ENCODE measurements at regions not wholly inside any gene's neighbourhood (a gene's known extent, or its start where the extent isn't known, plus 50 kb on each side); places are given as distances from the start of the nearest gene placed in this dataset.
"Not testable (repeated sequence)": the region's sequence is repeated elsewhere in the genome, so short reads cannot be mapped to it uniquely, and the experiment has no call there.

- H3K36me3 ChIP-seq (ENCODE audit: insufficient read depth, low read length): no peaks in the 10 kb centered on the region
- no peak overlapping the region for H3K4me3 ChIP-seq (ENCODE audit: low read length, poor library complexity, severe bottlenecking)
- H3K4me2 ChIP-seq (ENCODE audit: low read depth, low read length, poor library complexity, severe bottlenecking): no peak overlapping the region
- H3K79me2 ChIP-seq (ENCODE audit: insufficient read depth, low read length): no peaks in the 10 kb centered on the region
- no peak overlapping the region for H3K9ac ChIP-seq (ENCODE audit: low read depth, low read length, poor library complexity, severe bottlenecking)
- TF ChIP-seq CTCF (conservative IDR thresholded peaks at IDR 0.05; ENCODE audit: low read length) (no peak), EZH2phosphoT487 (IDR thresholded peaks at IDR 0.05; ENCODE audit: borderline replicate concordance) (no peak)
- no peaks in the 10 kb centered on the region for H4K20me1 ChIP-seq (ENCODE audit: insufficient read depth, low read length, poor library complexity, severe bottlenecking)
- no peaks in the 10 kb centered on the region for H3K9me3 ChIP-seq (ENCODE audit: insufficient read depth, low read depth, low read length)
- H3K4me1 ChIP-seq (ENCODE audit: insufficient read depth, low read length, poor library complexity, severe bottlenecking): no peaks in the 10 kb centered on the region
- no peaks in the 10 kb centered on the region for H3K9me2 ChIP-seq (replicated peaks; ENCODE audit: low read depth, low read length)
- H2AFZ ChIP-seq (ENCODE audit: low read length): no peak overlapping the region
- H3K27me3 ChIP-seq (ENCODE audit: insufficient read depth, low read length, poor library complexity, severe bottlenecking): no peaks in the 10 kb centered on the region
- H3F3A ChIP-seq (ENCODE audit: low read depth): no peaks in the 10 kb centered on the region
These were observed 1004.6 kb upstream of the TMEFF2 start for GRCh38 chr2:193199322-193199721.

- Histone ChIP-seq H4K20me1 (ENCODE audit: insufficient read depth, low read length, poor library complexity, severe bottlenecking) (no peaks in the 10 kb centered on the region), H3K9me3 (ENCODE audit: insufficient read depth, low read depth, low read length) (no peaks in the 10 kb centered on the region), H3F3A (ENCODE audit: low read depth) (no peaks in the 10 kb centered on the region), H3K9ac (ENCODE audit: low read depth, low read length, poor library complexity, severe bottlenecking) (no peak overlapping the region), H3K27me3 (ENCODE audit: insufficient read depth, low read length, poor library complexity, severe bottlenecking) (no peaks in the 10 kb centered on the region), H3K9me2 (replicated peaks; ENCODE audit: low read depth, low read length) (no peaks in the 10 kb centered on the region), H3K4me2 (ENCODE audit: low read depth, low read length, poor library complexity, severe bottlenecking) (peak overlapping the region; percentile 45), H3K4me1 (ENCODE audit: insufficient read depth, low read length, poor library complexity, severe bottlenecking) (no peaks in the 10 kb centered on the region), H3K36me3 (ENCODE audit: insufficient read depth, low read length) (no peaks in the 10 kb centered on the region), H2AFZ (ENCODE audit: low read length) (peak overlapping the region; percentile 47), H3K4me3 (ENCODE audit: low read length, poor library complexity, severe bottlenecking) (peak overlapping the region; percentile 54), H3K79me2 (ENCODE audit: insufficient read depth, low read length) (no peaks in the 10 kb centered on the region)
- TF ChIP-seq EZH2phosphoT487 (IDR thresholded peaks at IDR 0.05; ENCODE audit: borderline replicate concordance) (no peak), CTCF (conservative IDR thresholded peaks at IDR 0.05; ENCODE audit: low read length) (no peak)
These were observed 993.1 kb upstream of the TMEFF2 start for GRCh38 chr2:193187816-193188215.

- not testable (repeated sequence) for H3K4me1 ChIP-seq (ENCODE audit: insufficient read depth, low read length, poor library complexity, severe bottlenecking); H3F3A ChIP-seq (ENCODE audit: low read depth); H2AFZ ChIP-seq (ENCODE audit: low read length); H3K9me2 ChIP-seq (replicated peaks; ENCODE audit: low read depth, low read length); H3K27me3 ChIP-seq (ENCODE audit: insufficient read depth, low read length, poor library complexity, severe bottlenecking); H3K9ac ChIP-seq (ENCODE audit: low read depth, low read length, poor library complexity, severe bottlenecking); H3K9me3 ChIP-seq (ENCODE audit: insufficient read depth, low read depth, low read length); H4K20me1 ChIP-seq (ENCODE audit: insufficient read depth, low read length, poor library complexity, severe bottlenecking); H3K79me2 ChIP-seq (ENCODE audit: insufficient read depth, low read length); H3K4me3 ChIP-seq (ENCODE audit: low read length, poor library complexity, severe bottlenecking); H3K36me3 ChIP-seq (ENCODE audit: insufficient read depth, low read length); H3K4me2 ChIP-seq (ENCODE audit: low read depth, low read length, poor library complexity, severe bottlenecking)
These were observed 976.2 kb upstream of the TMEFF2 start for GRCh38 chr2:193170981-193171380.

- H3K27me3 ChIP-seq (ENCODE audit: insufficient read depth, low read length, poor library complexity, severe bottlenecking): no peaks in the 10 kb centered on the region
- H3K79me2 ChIP-seq (ENCODE audit: insufficient read depth, low read length): no peaks in the 10 kb centered on the region
- H2AFZ ChIP-seq (ENCODE audit: low read length): no peak overlapping the region
- no peaks in the 10 kb centered on the region for H3K9me3 ChIP-seq (ENCODE audit: insufficient read depth, low read depth, low read length)
- no peak overlapping the region for H3K4me3 ChIP-seq (ENCODE audit: low read length, poor library complexity, severe bottlenecking)
- TF ChIP-seq EZH2phosphoT487 (IDR thresholded peaks at IDR 0.05; ENCODE audit: borderline replicate concordance): no peak
- no peak for TF ChIP-seq CTCF (conservative IDR thresholded peaks at IDR 0.05; ENCODE audit: low read length)
- no peaks in the 10 kb centered on the region for H3F3A ChIP-seq (ENCODE audit: low read depth)
- no peaks in the 10 kb centered on the region for H3K36me3 ChIP-seq (ENCODE audit: insufficient read depth, low read length)
- no peaks in the 10 kb centered on the region for H4K20me1 ChIP-seq (ENCODE audit: insufficient read depth, low read length, poor library complexity, severe bottlenecking)
- H3K4me1 ChIP-seq (ENCODE audit: insufficient read depth, low read length, poor library complexity, severe bottlenecking): no peaks in the 10 kb centered on the region
- no peak overlapping the region for H3K4me2 ChIP-seq (ENCODE audit: low read depth, low read length, poor library complexity, severe bottlenecking)
- no peaks in the 10 kb centered on the region for H3K9me2 ChIP-seq (replicated peaks; ENCODE audit: low read depth, low read length)
- no peak overlapping the region for H3K9ac ChIP-seq (ENCODE audit: low read depth, low read length, poor library complexity, severe bottlenecking)
These were observed 961.7 kb upstream of the TMEFF2 start for GRCh38 chr2:193156480-193156879.
